GM18909 (cell line): ENCODE measurements at regions not wholly inside any gene's neighbourhood (a gene's known extent, or its start where the extent isn't known, plus 50 kb on each side); places are given as distances from the start of the nearest gene placed in this dataset.
"Not testable (repeated sequence)": the region's sequence is repeated elsewhere in the genome, so short reads cannot be mapped to it uniquely, and the experiment has no call there.

Experiments
- ATAC-seq: cut with Tn5 transposase; IDR thresholded peaks from one replicate; pipeline ENCODE4 v1.9.1; 2021; ENCODE audit warnings: mild to moderate bottlenecking; ENCODE audit not compliant: unreplicated experiment, poor library complexity

- no peak for ATAC-seq
These were observed 656.0 kb upstream of the ID4 start for GRCh38 chr6:19181211-19181610.

- no peak for ATAC-seq
These were observed 643.5 kb upstream of the ID4 start for GRCh38 chr6:19193624-19194023.

GRCh38 chr6:19204445-19204844 is 632.7 kb upstream of the ID4 start:
- ATAC-seq = no peak

GRCh38 chr6:19205076-19205475 is 632.1 kb upstream of the ID4 start:
- no peak for ATAC-seq

- no peak for ATAC-seq
These were observed 628.0 kb upstream of the ID4 start for GRCh38 chr6:19209202-19209601.

- no peak for ATAC-seq
These were observed 626.1 kb upstream of the ID4 start for GRCh38 chr6:19210849-19211590.

- ATAC-seq = no peak
These were observed 622.9 kb upstream of the ID4 start for GRCh38 chr6:19214231-19214630.

GRCh38 chr6:19219931-19220330 is 617.2 kb upstream of the ID4 start:
- ATAC-seq = no peak

GRCh38 chr6:19231878-19232561 is 605.1 kb upstream of the ID4 start:
- no peak for ATAC-seq

GRCh38 chr6:19245656-19246055 is 591.5 kb upstream of the ID4 start:
- ATAC-seq = no peak

GRCh38 chr6:19247181-19247580 is 590.0 kb upstream of the ID4 start:
- not testable (repeated sequence) for ATAC-seq

- not testable (repeated sequence) for ATAC-seq
These were observed 581.0 kb upstream of the ID4 start for GRCh38 chr6:19256123-19256522.

GRCh38 chr6:19261642-19262041 is 575.5 kb upstream of the ID4 start:
- ATAC-seq = no peak

GRCh38 chr6:19268117-19268516 is 569.1 kb upstream of the ID4 start:
- no peak for ATAC-seq

GRCh38 chr6:19268718-19269117 is 568.5 kb upstream of the ID4 start:
- no peak for ATAC-seq

- ATAC-seq = no peak
These were observed 567.8 kb upstream of the ID4 start for GRCh38 chr6:19269341-19269898.

- no peak for ATAC-seq
These were observed 566.6 kb upstream of the ID4 start for GRCh38 chr6:19270616-19271015.

- no peak for ATAC-seq
These were observed 557.9 kb upstream of the ID4 start for GRCh38 chr6:19279273-19279684.

GRCh38 chr6:19287928-19288327 is 549.2 kb upstream of the ID4 start:
- no peak for ATAC-seq

- ATAC-seq = no peak
These were observed 547.7 kb upstream of the ID4 start for GRCh38 chr6:19289457-19289856.

- ATAC-seq = no peak
These were observed 539.3 kb upstream of the ID4 start for GRCh38 chr6:19297880-19298279.

- ATAC-seq = no peak
These were observed 538.7 kb upstream of the ID4 start for GRCh38 chr6:19298421-19298820.
